ENCODE measurements at regions not wholly inside any gene's neighbourhood (a gene's known extent, or its start where the extent isn't known, plus 50 kb on each side); places are given as distances from the start of the nearest gene placed in this dataset.

DNA sequence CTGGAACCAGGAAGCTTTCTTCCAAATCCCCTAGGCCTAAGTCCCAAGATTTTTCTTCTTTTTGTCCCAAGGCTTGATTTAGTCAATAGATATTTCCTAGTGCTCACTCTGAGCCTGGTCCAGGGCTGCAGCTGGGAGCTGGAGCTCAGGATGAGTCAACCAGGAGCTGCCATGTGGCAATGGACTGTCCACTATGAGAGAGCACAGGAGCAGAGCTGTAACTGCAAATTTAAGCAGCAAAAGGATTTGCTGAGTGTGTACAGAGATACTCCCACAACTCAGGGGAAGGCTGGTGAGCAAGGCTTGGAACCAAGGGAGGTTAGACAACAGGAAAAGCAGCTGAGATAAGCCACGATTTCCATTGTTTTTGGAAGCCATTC, 92.1 kb upstream of the CXCL12 start:
- DNase-seq = peak; percentile 22

DNA sequence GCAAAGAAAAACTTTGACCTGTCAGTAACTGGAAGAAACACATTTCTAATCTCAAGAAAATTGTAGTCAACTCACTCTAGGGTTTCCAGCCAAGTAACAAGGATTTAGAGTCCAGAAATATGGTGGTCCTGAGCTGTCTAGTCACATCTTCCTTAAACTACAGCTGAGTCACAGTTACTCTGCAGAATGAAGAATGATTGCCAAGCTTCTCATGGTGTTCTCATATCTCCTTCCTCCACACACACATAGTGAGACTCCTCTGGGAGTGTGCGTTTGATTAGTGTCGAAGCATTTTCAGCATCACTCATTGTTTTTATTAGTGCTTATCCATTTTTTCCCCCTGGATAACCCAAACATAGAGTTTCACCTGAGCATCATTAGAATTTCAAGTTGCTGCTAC, 93.1 kb upstream of the CXCL12 start:
- DNase-seq = no peak

DNA sequence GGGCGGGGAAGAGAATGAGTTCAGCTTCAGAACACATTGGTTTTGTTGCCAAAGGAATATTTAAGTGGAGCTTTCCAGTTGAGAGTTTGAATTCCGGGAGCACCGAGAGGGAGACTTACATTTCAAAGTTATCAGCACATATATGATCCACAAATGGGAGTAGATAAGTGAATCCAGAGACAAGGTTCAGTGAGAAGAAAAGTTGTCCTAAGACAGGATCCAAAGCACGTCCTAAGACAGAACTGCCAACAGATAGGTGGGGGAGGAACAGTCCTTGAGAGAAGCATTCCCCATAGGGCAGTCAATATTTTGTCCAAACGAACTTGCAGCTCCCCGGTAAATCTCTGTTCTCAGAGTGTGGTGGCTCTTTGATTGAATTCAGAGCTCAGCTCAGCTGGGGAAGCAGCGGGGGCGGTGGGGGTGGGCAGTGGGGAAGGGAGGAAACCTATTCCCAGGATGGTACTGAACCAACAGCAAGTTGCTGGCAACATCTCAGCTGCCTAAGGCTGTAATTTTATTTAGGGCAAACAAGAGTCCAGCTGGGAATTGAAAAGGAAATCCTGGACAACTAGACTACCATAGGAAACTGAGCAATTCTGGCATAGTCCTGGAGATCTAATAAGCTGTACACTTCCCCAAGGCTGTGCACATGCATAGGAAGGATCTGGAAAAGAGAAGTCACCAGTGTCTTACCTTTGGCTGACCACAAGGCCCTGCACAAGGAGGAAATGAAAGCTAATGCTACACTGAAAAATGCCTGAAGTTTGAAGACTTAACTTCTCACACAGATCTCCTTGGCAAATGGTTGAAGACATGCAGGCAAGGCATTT, 94.2 kb upstream of the CXCL12 start:
- DNase-seq = peak; percentile 46

DNA sequence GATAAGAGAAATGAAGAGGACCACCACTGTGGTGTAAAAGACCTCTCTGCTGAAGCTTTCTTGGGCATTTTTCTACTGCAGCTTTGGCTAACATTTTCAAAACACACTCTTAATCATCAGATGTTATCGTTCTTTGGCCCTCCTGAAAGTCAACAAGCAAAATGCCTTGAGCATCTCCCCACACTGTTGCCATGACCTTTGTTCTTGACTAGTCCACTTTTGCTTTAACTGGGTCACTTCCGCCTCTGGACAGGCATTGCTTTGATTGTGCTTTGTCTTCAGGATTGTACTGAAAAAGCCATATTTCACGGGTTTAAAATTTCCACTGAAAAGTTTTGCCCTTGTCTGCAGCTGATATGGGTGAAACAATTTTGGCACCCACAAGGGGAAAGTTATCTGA, 107.8 kb upstream of the CXCL12 start:
- no peak for DNase-seq

DNA sequence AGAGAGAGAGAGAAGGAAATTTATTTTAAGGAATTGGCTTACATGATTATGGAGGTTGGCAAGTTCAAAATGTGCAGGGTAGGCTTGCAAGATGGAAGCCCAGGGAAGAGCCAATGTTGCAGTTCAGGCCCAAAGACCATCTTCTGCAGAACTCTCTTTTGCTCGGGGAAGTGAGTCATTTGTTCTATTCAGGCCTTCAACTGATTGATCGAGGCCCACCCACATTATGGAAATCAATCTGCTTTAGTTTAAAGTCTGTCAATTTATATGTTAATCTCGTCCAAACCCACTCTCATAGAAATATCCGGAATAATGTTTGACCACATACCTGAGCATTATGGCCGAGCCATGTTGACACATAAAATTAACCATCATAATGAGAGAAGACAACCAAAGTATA, 113.3 kb upstream of the CXCL12 start:
- no peak for DNase-seq

DNA sequence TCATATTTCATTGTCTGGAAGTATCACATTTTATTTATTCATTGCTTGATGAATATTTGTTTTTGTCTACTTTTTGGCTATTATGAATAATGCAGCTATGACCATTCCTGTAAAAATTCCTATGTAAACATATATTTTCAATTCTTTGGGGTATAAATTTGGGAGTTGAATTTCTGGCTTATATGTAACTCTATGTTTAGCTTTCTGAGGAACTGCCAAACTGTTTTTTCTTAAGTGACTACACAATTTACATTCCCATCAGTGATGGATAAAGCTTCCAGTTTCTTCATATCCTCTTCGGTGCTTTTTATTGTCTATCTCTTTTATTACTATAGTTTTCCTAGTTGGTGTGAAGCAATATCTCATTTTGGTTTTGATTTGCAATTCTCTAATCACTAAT, 115.6 kb upstream of the CXCL12 start:
- DNase-seq = no peak

DNA sequence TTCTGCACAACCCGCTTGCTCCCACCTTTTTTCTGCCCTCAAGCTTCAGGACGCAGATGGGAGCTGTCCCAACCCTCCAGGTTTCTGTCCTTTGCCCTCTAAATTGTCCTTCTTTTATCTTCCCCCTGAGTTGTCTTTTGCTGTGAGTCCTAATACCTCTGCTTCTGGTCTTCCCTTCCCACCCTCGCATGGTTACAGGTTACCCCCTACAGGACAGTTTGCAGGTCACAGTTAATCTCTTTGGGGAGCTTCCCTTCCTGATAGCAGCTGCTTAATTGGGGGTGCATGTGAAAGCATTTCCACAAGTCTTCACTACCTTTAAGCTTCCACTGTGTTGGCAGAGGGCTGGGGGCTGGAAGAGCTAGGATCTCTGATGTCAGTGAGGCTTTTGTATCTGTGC, 121.5 kb upstream of the CXCL12 start:
- no peak for DNase-seq

DNA sequence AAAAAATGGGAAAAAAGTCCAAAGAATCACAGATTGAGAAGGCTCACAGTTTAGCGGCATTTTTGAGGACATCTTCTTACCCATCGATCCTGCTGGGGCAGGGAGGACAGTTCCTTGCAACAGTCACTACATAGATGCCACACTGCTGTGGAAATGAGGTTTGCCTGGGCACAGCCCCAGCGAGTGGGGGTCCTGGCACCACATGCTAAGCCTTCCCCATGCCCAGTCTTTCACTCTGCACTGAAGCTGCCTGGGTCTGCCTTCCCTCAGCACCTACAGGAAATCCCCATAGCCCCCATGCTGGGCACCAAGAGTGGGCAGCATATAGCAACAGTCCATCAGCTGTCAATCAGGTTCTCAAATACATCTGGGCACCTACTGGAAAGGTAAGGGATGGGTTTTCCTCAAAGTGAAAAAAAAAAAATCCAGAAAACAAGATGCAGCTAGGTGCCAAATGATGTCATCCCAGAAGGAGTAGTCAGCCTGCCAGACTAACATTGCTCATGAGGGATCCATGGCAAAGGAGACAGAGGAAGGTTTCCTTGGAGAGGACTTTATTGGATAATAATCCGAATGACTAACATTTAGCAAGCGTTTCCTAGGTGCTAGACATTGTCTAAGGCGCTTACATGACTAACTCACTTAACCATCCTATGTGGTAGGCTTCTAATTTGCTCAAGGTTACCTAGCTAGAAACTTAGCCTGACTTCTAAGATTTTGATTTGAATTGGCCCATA, 125.7 kb upstream of the CXCL12 start:
- DNase-seq = no peak

DNA sequence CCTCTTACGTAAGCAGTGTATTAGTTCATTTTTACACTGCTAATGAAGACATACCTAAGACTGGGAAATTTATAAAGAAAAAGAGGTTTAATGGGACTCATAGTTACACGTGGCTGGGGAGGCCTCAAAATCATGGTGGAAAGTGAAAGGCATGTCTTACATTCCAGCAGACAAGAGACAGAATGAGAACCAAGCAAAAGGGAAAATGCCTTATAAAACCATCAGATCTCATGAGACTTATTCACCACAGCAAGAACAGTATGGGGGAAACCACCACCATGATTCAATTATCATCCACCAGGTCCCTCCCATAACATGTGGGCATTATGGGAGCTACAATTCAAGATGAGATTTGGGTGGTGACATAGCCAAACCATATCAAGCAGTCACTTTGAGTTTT, 126.3 kb upstream of the CXCL12 start:
- peak; percentile 6 for DNase-seq

DNA sequence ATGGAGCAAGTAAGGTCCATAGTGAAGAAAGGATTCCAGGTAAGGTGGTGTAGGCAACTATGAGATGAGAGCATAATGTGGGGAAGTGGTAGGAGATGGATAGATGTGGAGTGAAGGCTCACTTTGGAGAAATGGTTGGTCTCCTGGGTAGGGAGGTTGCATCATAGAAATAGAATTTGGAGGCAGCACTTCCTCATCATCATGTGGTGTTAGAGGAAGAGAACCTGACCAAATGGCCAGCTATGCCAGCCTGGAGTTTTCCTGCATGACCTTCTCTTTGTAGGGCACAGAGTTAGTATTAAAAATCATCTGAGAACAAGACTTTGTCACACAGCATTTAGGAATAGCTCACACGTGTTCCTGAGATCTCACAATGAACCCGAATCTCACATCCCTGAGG, 126.7 kb upstream of the CXCL12 start:
- peak; percentile 14 for DNase-seq

DNA sequence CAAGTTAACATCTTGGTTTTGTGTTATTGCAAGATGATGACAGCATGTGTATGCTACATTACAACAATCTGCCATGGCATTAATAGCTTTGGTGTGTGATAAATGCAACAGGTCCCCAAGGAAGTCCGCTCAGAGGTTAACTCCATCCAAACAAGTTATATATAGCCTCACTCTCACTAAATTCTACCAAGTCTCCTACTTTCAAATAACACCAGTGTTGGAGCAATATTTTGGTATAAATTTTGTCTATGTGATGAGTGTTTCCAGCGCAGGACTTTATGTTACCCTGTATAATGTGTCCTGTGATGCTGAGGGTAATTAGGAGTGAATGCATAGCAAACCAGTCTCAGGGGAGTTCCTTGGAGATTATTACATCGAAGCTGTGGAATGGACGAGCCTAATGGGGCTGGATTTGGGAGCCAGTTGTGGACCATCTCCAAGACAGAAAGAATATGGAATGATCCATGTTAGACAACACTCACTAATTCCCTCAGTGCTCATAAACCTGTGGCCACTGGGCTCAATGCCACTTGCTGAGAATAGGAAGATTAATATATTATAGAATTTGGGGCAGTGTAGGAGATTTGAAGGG, 127.6 kb upstream of the CXCL12 start:
- DNase-seq = no peak

DNA sequence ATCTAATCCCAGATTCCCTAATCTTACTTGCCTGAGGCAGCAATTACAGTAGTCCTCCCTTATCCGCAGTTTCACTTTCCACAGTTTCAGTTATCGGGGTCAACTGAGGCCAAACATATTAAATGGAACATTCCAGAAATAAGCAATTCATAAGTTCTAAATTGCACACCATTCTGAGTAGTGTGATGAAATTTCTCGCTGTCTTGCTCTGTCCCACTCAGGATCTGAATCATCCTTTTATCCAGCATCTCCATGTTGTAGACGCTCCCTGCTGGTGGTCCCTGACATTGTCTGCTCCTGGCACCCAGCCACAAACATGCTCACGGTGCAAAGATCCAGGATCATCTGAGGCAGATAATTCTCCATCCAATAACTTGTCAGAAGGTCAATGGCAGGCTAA, 128.7 kb upstream of the CXCL12 start:
- DNase-seq = no peak

DNA sequence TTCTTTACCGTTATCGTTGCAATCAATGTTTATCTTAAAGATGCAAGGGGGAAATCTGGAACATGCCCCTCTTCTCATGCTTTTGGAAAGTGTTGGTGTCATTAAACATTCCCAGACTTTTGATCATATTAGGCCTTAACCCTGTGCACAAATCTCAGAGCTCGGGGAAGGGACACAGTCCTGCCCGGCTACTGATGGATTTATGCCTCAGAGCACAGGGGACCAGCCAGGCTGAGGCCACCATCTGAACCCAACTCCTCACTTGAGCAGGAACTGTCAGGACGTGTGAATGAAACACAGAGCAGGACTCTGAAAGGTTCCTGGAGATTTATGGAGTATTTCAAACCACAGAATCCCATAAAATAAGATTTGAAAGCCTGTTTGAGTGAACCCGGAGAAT, 132.0 kb upstream of the CXCL12 start:
- no peak for DNase-seq

DNA sequence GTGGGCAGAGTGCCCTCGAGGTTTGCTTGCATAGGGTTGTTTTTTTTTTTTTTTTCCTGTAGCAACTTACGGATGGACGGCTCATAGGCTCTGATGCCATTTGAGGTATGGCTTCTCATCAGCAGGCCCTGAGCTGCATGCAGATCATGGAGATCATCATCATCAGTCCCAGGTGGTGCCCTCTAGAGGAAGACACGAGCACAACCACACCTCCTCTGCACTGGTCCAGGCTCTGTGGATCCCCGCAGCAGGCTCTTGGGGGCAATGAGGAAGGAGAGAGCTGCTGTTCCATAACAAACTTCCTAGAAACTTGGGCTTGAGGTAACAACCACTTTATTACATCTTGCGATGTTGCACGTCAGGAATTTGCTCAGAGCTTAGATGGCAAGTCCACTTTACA, 132.7 kb upstream of the CXCL12 start:
- peak; percentile 10 for DNase-seq

DNA sequence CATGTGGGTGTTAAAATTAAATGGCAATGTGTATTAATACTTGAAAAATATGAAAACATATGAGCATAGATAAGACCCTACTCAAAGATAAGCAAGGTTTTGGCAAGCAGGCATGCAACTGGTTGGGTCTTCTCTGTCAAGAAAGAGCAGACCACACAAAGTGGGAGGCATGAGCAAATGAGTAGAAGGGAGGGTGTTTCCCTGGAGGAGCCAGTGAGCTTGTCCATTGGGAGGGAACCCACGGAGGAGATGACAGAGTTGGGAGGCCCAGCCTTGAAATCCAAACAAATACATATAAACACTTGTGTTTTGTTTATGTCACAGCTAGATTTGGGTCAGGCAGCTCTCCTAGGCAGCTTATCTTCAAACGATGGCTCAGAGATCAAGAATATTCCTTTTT, 134.5 kb upstream of the CXCL12 start:
- no peak for DNase-seq

DNA sequence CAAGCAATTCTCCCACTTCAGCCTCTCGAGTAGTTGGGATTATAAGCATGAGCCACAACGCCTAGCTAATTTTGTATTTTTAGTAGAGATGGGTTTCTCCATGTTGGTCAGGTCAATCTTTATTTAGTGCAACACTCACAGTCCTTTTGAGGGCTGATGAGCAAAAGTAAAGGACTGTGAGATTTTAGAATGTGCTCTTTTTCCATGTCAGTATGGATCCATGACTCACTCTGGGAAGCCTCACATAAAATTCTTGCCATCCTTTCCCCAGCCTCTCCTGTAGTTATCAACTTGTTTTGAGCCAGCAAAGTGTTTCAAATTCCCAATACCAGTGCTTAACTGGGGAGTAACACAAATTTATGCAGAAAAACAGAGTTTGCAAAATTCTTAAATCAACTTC, 135.8 kb upstream of the CXCL12 start:
- no peak for DNase-seq

DNA sequence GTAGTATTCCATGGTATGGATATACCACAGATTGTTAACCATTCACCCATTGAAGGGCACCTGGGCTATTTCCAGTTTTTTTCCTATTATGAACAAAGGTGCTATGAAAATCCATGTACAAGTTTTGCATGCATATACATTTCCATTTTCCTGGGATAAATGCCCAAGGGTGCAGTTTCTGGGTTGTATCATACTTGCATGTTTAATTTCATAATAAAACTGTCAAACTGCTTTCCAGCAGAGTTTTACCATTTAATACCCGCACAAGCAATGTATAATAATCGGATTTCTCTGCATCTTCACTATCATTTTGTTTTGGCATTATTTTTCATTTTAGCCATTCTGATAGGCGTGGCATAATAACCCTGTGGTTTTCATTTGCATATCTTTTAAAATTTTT, 154.3 kb upstream of the CXCL12 start:
- DNase-seq = no peak

DNA sequence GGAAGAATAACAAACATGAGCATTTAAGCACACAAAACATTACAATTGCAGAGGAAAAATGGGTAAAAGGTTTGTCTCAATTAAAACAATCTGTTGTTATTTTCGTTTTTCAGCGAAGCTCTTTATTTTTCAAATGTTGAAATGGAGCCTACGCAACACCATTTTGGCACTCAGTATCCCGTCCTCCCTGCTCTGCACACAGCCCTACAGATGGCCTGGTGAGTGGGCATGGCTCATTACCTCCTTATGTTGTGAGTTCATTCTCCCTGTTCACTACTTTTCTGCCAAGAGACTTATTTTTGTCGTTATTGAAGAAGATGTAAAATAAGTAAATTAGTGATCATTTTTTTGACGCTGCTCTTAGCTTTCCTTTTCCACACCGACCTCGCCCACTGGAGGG, 167.8 kb upstream of the CXCL12 start:
- no peak for DNase-seq

DNA sequence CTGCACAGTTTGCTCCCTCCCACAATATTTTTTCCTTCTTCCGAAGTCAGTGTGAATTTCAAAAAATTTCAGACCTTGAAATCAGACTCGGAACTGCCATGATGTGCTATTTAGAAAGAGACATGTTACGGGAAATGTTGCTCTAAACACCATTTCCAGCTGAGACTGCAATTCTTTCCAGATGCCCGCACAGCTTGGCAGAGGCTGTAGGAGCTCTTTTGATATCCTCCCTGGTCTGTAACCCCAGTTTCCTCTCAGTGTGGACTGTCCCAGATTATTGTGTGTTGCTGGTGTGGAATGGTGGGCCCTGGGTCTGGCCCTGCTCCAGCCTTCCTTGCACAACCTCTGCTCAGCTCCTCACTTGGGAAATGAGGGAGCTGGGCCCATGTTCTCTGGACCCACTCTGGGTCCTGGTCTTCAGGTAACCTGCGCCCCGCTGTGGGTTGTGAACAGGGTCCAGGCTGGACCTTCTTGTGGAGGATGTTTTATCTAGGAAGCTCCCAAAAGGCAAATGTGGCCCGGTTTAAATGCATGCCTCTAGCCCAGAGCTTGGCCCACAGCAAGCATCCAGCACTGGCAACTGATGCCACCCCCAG, 172.8 kb upstream of the CXCL12 start:
- DNase-seq = no peak

DNA sequence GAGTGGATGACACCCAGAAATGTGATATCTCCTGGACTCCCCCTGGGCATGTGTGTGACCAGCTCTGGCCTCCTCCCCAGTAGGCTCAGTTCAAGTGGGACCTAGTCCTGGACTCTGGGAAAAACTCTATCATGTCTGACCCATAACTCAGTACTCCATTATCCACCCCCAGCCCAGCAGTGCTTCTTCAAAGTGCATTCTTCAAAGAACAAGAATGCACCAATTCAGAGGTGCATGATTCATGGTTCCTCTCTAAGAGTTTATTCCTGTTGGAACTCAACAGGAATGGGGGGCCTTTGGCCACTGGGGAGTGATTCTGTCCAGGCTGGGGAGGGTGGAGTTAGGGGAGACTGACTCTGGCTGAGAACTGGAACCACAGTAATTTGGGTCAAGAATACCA, 173.6 kb upstream of the CXCL12 start:
- no peak for DNase-seq

DNA sequence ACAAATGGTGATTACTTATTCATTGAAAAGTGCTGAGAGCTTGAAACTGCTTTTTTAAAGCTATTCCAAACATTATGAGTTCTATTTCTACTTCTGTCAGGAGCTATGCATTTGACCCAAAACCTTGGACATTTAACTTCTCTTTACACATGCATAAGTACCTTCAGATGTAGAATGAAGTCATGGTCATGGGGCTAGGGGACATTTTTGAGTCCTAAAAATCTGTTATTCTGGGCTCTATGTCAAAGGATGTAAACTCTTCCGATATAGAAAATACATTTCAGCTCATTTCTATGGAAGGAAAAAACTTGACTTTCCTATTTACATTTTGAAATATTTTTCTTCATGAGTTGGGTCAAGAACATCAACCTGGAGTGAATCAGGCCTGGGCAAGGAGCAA, 179.5 kb upstream of the CXCL12 start:
- no peak for DNase-seq

DNA sequence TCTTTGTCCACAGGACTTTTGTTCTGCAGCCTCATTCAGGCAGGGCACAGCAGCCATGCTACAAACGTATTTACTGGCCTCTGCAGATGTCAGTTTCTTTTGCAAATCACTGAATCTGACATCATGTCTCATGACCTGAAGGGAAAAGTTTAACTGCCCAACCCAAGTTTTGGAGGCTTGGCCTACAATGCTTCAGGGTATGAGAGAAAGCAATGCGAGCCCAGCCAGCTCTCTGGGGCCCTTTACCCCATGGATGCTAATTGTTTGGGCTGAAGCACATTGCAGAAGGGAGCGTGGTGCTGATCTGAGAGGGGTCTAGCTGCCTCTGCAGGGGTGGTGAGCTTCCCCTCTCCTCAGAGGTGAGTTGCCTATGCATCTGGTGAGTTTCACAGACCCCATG, 179.9 kb upstream of the CXCL12 start:
- DNase-seq = no peak

DNA sequence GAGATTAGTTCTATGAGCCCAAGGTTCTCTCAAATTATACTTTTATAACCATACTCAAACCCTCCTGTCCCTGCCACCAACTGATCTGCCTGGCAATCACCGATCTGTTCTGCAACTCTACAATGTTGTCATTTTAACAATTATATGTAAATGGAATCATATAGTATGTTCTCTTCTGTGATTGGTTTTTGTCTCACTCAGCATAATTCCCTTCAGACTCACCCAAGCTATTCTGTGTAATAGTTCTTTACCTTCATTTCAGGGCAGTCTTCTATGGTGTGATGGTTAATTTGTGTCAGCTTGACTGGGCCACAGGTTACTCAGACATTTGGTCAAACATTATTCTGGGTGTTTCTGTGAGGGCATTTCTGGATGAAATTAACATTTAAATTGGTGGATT, 181.9 kb upstream of the CXCL12 start:
- no peak for DNase-seq

DNA sequence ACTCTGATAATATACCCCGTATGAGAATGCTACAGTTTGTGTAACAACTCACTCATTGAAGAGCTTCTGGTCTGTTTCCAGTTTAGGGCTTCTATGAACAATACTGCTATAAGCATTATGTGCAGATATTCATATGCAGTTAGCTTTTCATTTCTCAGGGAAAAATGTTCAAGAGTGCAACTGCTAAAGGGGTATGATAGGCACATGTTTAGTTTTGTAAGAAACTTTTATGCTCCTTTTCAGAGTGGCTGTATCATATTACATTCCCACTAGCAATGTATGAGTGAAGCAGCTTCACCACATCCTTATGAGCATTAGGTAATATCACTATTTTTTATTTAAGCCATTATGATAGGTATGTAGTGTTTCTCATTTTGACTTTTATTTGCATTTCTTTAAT, 182.6 kb upstream of the CXCL12 start:
- DNase-seq = no peak
